OCI-LY3 (cell line): ENCODE measurements at regions not wholly inside any gene's neighbourhood (a gene's known extent, or its start where the extent isn't known, plus 50 kb on each side); places are given as distances from the start of the nearest gene placed in this dataset.
A peak's percentile ranks its signal among the peaks of the same experiment; 100 is the strongest.

Experiments
- H2AFZ ChIP-seq: fragments of 200-600, 300-600 bp; shearing (Covaris generic); 2 replicates; pipeline ENCODE4 v1.6.0; 2014; ENCODE audit warnings: antibody characterized with exemption, low read depth, low read length
- H3K27ac ChIP-seq: fragments of 200-600, 300-600 bp; sonication (generic); 2 replicates; pipeline ENCODE4 v1.5.1; 2014; ENCODE audit warnings: mild to moderate bottlenecking, low read length, moderate library complexity, mixed read lengths
- H3K27me3 ChIP-seq: fragments of 200-600, 300-600 bp; sonication (generic); 2 replicates; pipeline ENCODE4 v1.6.1; 2014; ENCODE audit warnings: low read depth, low read length, mixed read lengths
- H3K36me3 ChIP-seq: fragments of 200-600, 300-600 bp; sonication (generic); replicated peaks from 2 replicates; pipeline ENCODE3; 2014; ENCODE audit warnings: low read depth, low read length, mixed read lengths
- H3K4me1 ChIP-seq: fragments of 300-600, 200-600 bp; sonication (generic); 2 replicates; pipeline ENCODE4 v1.6.1; 2014; ENCODE audit warnings: low read length, mixed read lengths
- H3K4me2 ChIP-seq: fragments of 200-600, 300-600 bp; sonication (generic); 2 replicates; pipeline ENCODE4 v1.6.1; 2014; ENCODE audit warnings: low read length, mixed read lengths
- H3K4me3 ChIP-seq: fragments of 300-600, 200-600 bp; sonication (generic); 2 replicates; pipeline ENCODE4 v1.5.1; 2014; ENCODE audit warnings: antibody characterized with exemption, mild to moderate bottlenecking, low read length, moderate library complexity
- H3K79me2 ChIP-seq: fragments of 300-600, 200-600 bp; shearing (Covaris generic); 2 replicates; pipeline ENCODE4 v1.6.1; 2014; ENCODE audit warnings: mild to moderate bottlenecking, low read length, mixed read lengths
- H3K9ac ChIP-seq: fragments of 300-600, 200-600 bp; shearing (Covaris generic); 2 replicates; pipeline ENCODE4 v1.6.0; 2014; ENCODE audit warnings: mild to moderate bottlenecking, low read length, moderate library complexity
- H3K9me3 ChIP-seq: fragments of 200-600, 300-600 bp; shearing (Covaris generic); 2 replicates; pipeline ENCODE4 v1.6.1; 2014; ENCODE audit warnings: low read length, mixed read lengths; ENCODE audit not compliant: insufficient read depth
- H4K20me1 ChIP-seq: fragments of 200-600, 300-600 bp; sonication (generic); 2 replicates; pipeline ENCODE4 v1.6.1; 2016; ENCODE audit warnings: low read length, mixed read lengths; ENCODE audit not compliant: insufficient read depth
- CTCF ChIP-seq: fragments of 200-600, 300-600 bp; sonication (generic); IDR thresholded peaks from 2 replicates; pipeline ENCODE4 v1.5.1; 2014; ENCODE audit warnings: antibody characterized with exemption, low read length, low read depth
- EZH2phosphoT487 ChIP-seq: fragments of 200-600 bp; shearing (Covaris generic); IDR thresholded peaks from 2 replicates; pipeline ENCODE4 v1.6.1; 2018; ENCODE audit warnings: antibody characterized with exemption, mixed run types, low read depth

GRCh38 chr14:87052646-87053225 is 940.2 kb downstream of the GALC start:
- no peak for TF ChIP-seq EZH2phosphoT487
- no peak for TF ChIP-seq CTCF
- H3K79me2 ChIP-seq, result no peaks in the 10 kb centered on the region
- H3K4me3 ChIP-seq, result no peak overlapping the region
- H2AFZ ChIP-seq, result no peak overlapping the region; the same call in 1 of the 2 replicates
- no peaks in the 10 kb centered on the region for H3K36me3 ChIP-seq
- no peak overlapping the region for H3K4me2 ChIP-seq
- no peak overlapping the region for H3K9ac ChIP-seq
- H3K27ac ChIP-seq, result no peak overlapping the region
- H3K9me3 ChIP-seq, result no peaks in the 10 kb centered on the region
- no peaks in the 10 kb centered on the region for H4K20me1 ChIP-seq
- H3K27me3 ChIP-seq, result no peaks in the 10 kb centered on the region
- peaks cover 4% of the 10 kb centered on the region; the same call in 1 of the 2 replicates for H3K4me1 ChIP-seq

- Histone ChIP-seq H2AFZ (no peak overlapping the region), H3K4me1 (peaks cover 4% of the 10 kb centered on the region; the same call in 1 of the 2 replicates), H3K79me2 (no peaks in the 10 kb centered on the region), H3K4me2 (no peak overlapping the region), H4K20me1 (no peaks in the 10 kb centered on the region), H3K9me3 (no peaks in the 10 kb centered on the region), H3K9ac (no peak overlapping the region), H3K27me3 (no peaks in the 10 kb centered on the region), H3K27ac (no peak overlapping the region), H3K4me3 (no peak overlapping the region), H3K36me3 (no peaks in the 10 kb centered on the region)
- TF ChIP-seq EZH2phosphoT487, result no peak
- TF ChIP-seq CTCF, result no peak
Observed at GRCh38 chr14:87050421-87050820, 942.6 kb downstream of the GALC start.

GRCh38 chr14:87049950-87050349 is 943.0 kb downstream of the GALC start:
- H4K20me1 ChIP-seq, result no peaks in the 10 kb centered on the region
- no peaks in the 10 kb centered on the region for H3K79me2 ChIP-seq
- no peak overlapping the region for H3K4me2 ChIP-seq
- peaks cover 4% of the 10 kb centered on the region; the same call in 1 of the 2 replicates for H3K4me1 ChIP-seq
- no peak overlapping the region for H2AFZ ChIP-seq
- H3K36me3 ChIP-seq, result no peaks in the 10 kb centered on the region
- TF ChIP-seq CTCF (peak; percentile 63), EZH2phosphoT487 (no peak)
- H3K27me3 ChIP-seq, result no peaks in the 10 kb centered on the region
- no peak overlapping the region for H3K27ac ChIP-seq
- no peak overlapping the region for H3K4me3 ChIP-seq
- H3K9me3 ChIP-seq, result no peaks in the 10 kb centered on the region
- H3K9ac ChIP-seq, result no peak overlapping the region

GRCh38 chr14:87046960-87047359 is 946.0 kb downstream of the GALC start:
- Histone ChIP-seq H3K79me2 (no peaks in the 10 kb centered on the region), H3K9me3 (no peaks in the 10 kb centered on the region), H4K20me1 (no peaks in the 10 kb centered on the region), H3K36me3 (no peaks in the 10 kb centered on the region), H3K4me3 (no peak overlapping the region), H3K4me2 (no peak overlapping the region), H3K27ac (no peak overlapping the region), H2AFZ (no peak overlapping the region), H3K9ac (no peak overlapping the region), H3K4me1 (peaks cover 4% of the 10 kb centered on the region; the same call in 1 of the 2 replicates), H3K27me3 (no peaks in the 10 kb centered on the region)
- TF ChIP-seq EZH2phosphoT487, result no peak
- TF ChIP-seq CTCF, result no peak
